CD4-positive, CD25-positive, alpha-beta regulatory T cell (primary cell): ENCODE measurements at regions not wholly inside any gene's neighbourhood (a gene's known extent, or its start where the extent isn't known, plus 50 kb on each side); places are given as distances from the start of the nearest gene placed in this dataset.

ENCODE experiments used
- ATAC-seq, 2 donors: fragments of 150-1000 bp; cut with Tn5 transposase; one replicate each; pipeline ENCODE4 v1.10.0; 2021; ENCODE audit warnings: low read depth in 2 of 2, moderate number of reproducible peaks in 2 of 2, moderate library complexity in 1 of 2
- DNase-seq, 3 donors: peaks; one replicate each; pipeline versions ENCODE4 v3.0.0 to v3.0.0-alpha.2; 2012 to 2022; ENCODE audit warnings: mixed read lengths in 1 of 3
- H3K27ac ChIP-seq: one replicate; pipeline ENCODE4 v1.7.0; 2013; ENCODE audit warnings: mild to moderate bottlenecking, low read length; ENCODE audit not compliant: insufficient read depth, poor library complexity, severe bottlenecking
- H3K27me3 ChIP-seq: one replicate; pipeline ENCODE4 v1.7.0; 2013; ENCODE audit warnings: low read length; ENCODE audit not compliant: control insufficient read depth, insufficient read depth
- H3K36me3 ChIP-seq: one replicate; pipeline ENCODE4 v1.7.0; 2013; ENCODE audit warnings: mild to moderate bottlenecking, low read length, moderate library complexity; ENCODE audit not compliant: control insufficient read depth, insufficient read depth
- H3K4me1 ChIP-seq: 2 replicates; pipeline ENCODE4 v1.7.0; 2013; ENCODE audit warnings: mild to moderate bottlenecking, low read length; ENCODE audit not compliant: insufficient read depth, control insufficient read depth, poor library complexity, severe bottlenecking
- H3K4me3 ChIP-seq: one replicate; pipeline ENCODE4 v1.7.0; 2013; ENCODE audit warnings: low read depth, mild to moderate bottlenecking, low read length, moderate library complexity
- H3K9me3 ChIP-seq, 2 experiments: 1 replicate in 1 of 2; 2 replicates in 1 of 2; pipeline ENCODE4 v1.7.0; 2013; ENCODE audit warnings: low read length in 2 of 2, mild to moderate bottlenecking in 1 of 2, moderate library complexity in 1 of 2; ENCODE audit not compliant: control insufficient read depth in 2 of 2
- H3K27ac Mint-ChIP-seq, 3 donors: one replicate each; pipeline ENCODE4 v1.8.0; 2020 to 2022; ENCODE audit warnings: mild to moderate bottlenecking in 3 of 3, mixed read lengths in 3 of 3, moderate library complexity in 2 of 3
- H3K27me3 Mint-ChIP-seq: one replicate; pipeline ENCODE4 v1.8.0; 2022; ENCODE audit warnings: mild to moderate bottlenecking, mixed read lengths
- H3K36me3 Mint-ChIP-seq: one replicate; pipeline ENCODE4 v1.8.0; 2020; ENCODE audit warnings: mixed read lengths
- H3K4me1 Mint-ChIP-seq, 4 donors: one replicate each; pipeline ENCODE4 v1.8.0; 2020 to 2022; ENCODE audit warnings: mixed read lengths in 4 of 4, mild to moderate bottlenecking in 1 of 4
- H3K4me3 Mint-ChIP-seq, 4 donors: one replicate each; pipeline ENCODE4 v1.8.0; 2020 to 2022; ENCODE audit warnings: mild to moderate bottlenecking in 4 of 4, mixed read lengths in 4 of 4, moderate library complexity in 3 of 4
- H3K9me3 Mint-ChIP-seq, 7 donors: one replicate each; pipeline ENCODE4 v1.8.0; 2020 to 2022; ENCODE audit warnings: mixed read lengths in 7 of 7, mild to moderate bottlenecking in 3 of 7, moderate library complexity in 2 of 7

GRCh38 chr1:185565302-185565701, 168.9 kb upstream of the HMCN1 start:
- Histone ChIP-seq H3K4me3 (peak overlapping the region; percentile 15), H3K27ac (peak overlapping the region; percentile 97), H3K27me3 (no peaks in the 10 kb centered on the region), H3K4me1 (peaks cover 72% of the 10 kb centered on the region), H3K9me3 (no peaks in the 10 kb centered on the region), H3K36me3 (no peaks in the 10 kb centered on the region)
- ATAC-seq = no peak
- Mint-ChIP-seq H3K4me3 (peak overlapping the region in 2 of 4 donors; percentile 3 to 66), H3K9me3 (peaks cover 0 to 6% (median 0%) of the 10 kb centered on the region in 7 donors), H3K36me3 (no peaks in the 10 kb centered on the region), H3K4me1 (peaks cover 35 to 97% (median 84%) of the 10 kb centered on the region in 4 donors), H3K27ac (peak overlapping the region; percentile 96 to 99 (median 98)), H3K27me3 (peaks cover 12% of the 10 kb centered on the region)
- no peak for DNase-seq

GRCh38 chr1:185564816-185565215, 169.4 kb upstream of the HMCN1 start:
- no peak for ATAC-seq
- Mint-ChIP-seq H3K9me3 (peaks cover 0 to 6% (median 0%) of the 10 kb centered on the region in 7 donors), H3K27ac (peak overlapping the region; percentile 54 to 99 (median 96)), H3K4me3 (peak overlapping the region; percentile 3 to 61 (median 22)), H3K27me3 (peaks cover 12% of the 10 kb centered on the region), H3K4me1 (peaks cover 38 to 97% (median 85%) of the 10 kb centered on the region in 4 donors), H3K36me3 (no peaks in the 10 kb centered on the region)
- Histone ChIP-seq H3K36me3 (no peaks in the 10 kb centered on the region), H3K27ac (no peak overlapping the region), H3K9me3 (no peaks in the 10 kb centered on the region), H3K4me3 (no peak overlapping the region), H3K27me3 (no peaks in the 10 kb centered on the region), H3K4me1 (peaks cover 77% of the 10 kb centered on the region)
- DNase-seq = no peak

- peaks cover 66% of the 10 kb centered on the region for H3K4me1 ChIP-seq
- H3K27me3 Mint-ChIP-seq = peaks cover 12% of the 10 kb centered on the region
- H3K27ac Mint-ChIP-seq = peak overlapping the region in 2 of 3 donors; percentile 93 to 96
These were observed 171.5 kb upstream of the HMCN1 start for GRCh38 chr1:185562461-185563359.

GRCh38 chr1:185561629-185562028, 172.6 kb upstream of the HMCN1 start:
- Mint-ChIP-seq H3K27ac (peak overlapping the region; percentile 93 to 96 (median 96)), H3K4me3 (peak overlapping the region; percentile 28 to 59 (median 44)), H3K9me3 (peaks cover 0 to 6% (median 0%) of the 10 kb centered on the region in 7 donors), H3K36me3 (no peaks in the 10 kb centered on the region), H3K27me3 (peaks cover 4% of the 10 kb centered on the region), H3K4me1 (peaks cover 24 to 78% (median 63%) of the 10 kb centered on the region in 4 donors)
- peaks cover 55% of the 10 kb centered on the region for H3K4me1 ChIP-seq
- ATAC-seq (no peak), DNase-seq (peak in 2 of 3 donors; percentile 28 to 52)
- H3K27ac ChIP-seq = peak overlapping the region; percentile 73
- no peaks in the 10 kb centered on the region for H3K36me3 ChIP-seq
- no peaks in the 10 kb centered on the region for H3K27me3 ChIP-seq
- peak overlapping the region; percentile 38 for H3K4me3 ChIP-seq
- no peaks in the 10 kb centered on the region for H3K9me3 ChIP-seq

More at GRCh38 chr1:185562461-185563359, 171.5 kb upstream of the HMCN1 start:
- peak overlapping the region in 3 of 4 donors; percentile 12 to 59 (median 45) for H3K4me3 Mint-ChIP-seq
- Histone ChIP-seq H3K27ac (no peak overlapping the region), H3K9me3 (no peaks in the 10 kb centered on the region), H3K27me3 (no peaks in the 10 kb centered on the region), H3K4me3 (no peak overlapping the region), H3K36me3 (no peaks in the 10 kb centered on the region)
- peaks cover 0 to 6% (median 0%) of the 10 kb centered on the region in 7 donors for H3K9me3 Mint-ChIP-seq
- H3K36me3 Mint-ChIP-seq = no peaks in the 10 kb centered on the region
- DNase-seq (no peak), ATAC-seq (no peak)
- H3K4me1 Mint-ChIP-seq = peaks cover 33 to 85% (median 73%) of the 10 kb centered on the region in 4 donors

- Mint-ChIP-seq H3K36me3 (no peaks in the 10 kb centered on the region), H3K4me1 (peaks cover 25 to 70% (median 58%) of the 10 kb centered on the region in 4 donors), H3K27me3 (no peaks in the 10 kb centered on the region), H3K27ac (peak overlapping the region; percentile 93 to 96 (median 96)), H3K4me3 (peak overlapping the region; percentile 58 to 72 (median 59)), H3K9me3 (peaks cover 0 to 6% (median 0%) of the 10 kb centered on the region in 7 donors)
- ATAC-seq (no peak), DNase-seq (peak in 1 of 3 donors; percentile 32)
- Histone ChIP-seq H3K36me3 (no peaks in the 10 kb centered on the region), H3K9me3 (no peaks in the 10 kb centered on the region), H3K27ac (peak overlapping the region; percentile 73), H3K4me3 (peak overlapping the region; percentile 38), H3K4me1 (peaks cover 46% of the 10 kb centered on the region), H3K27me3 (no peaks in the 10 kb centered on the region)
These were observed 173.4 kb upstream of the HMCN1 start for GRCh38 chr1:185560760-185561159.

- Mint-ChIP-seq H3K9me3 (peaks cover 0 to 5% (median 0%) of the 10 kb centered on the region in 7 donors), H3K27ac (peak overlapping the region; percentile 93 to 96 (median 96)), H3K27me3 (no peaks in the 10 kb centered on the region), H3K4me1 (peaks cover 28 to 60% (median 50%) of the 10 kb centered on the region in 4 donors), H3K4me3 (peak overlapping the region; percentile 58 to 72 (median 59)), H3K36me3 (no peaks in the 10 kb centered on the region)
- Histone ChIP-seq H3K9me3 (no peaks in the 10 kb centered on the region), H3K27ac (peak overlapping the region; percentile 73), H3K27me3 (no peaks in the 10 kb centered on the region), H3K4me3 (peak overlapping the region; percentile 38), H3K36me3 (no peaks in the 10 kb centered on the region), H3K4me1 (peaks cover 39% of the 10 kb centered on the region)
- DNase-seq (peak; percentile 37 to 90 (median 69)), ATAC-seq (peak; percentile 78 to 83)
These were observed 174.4 kb upstream of the HMCN1 start for GRCh38 chr1:185559684-185560331.

GRCh38 chr1:185559151-185559550, 175.0 kb upstream of the HMCN1 start:
- H3K9me3 ChIP-seq = no peaks in the 10 kb centered on the region
- no peak for DNase-seq

More at GRCh38 chr1:185559151-185559550, 175.0 kb upstream of the HMCN1 start:
- peak overlapping the region; percentile 73 for H3K27ac ChIP-seq
- ATAC-seq = no peak
- peaks cover 39% of the 10 kb centered on the region for H3K4me1 ChIP-seq
- Mint-ChIP-seq H3K27me3 (no peaks in the 10 kb centered on the region), H3K36me3 (no peaks in the 10 kb centered on the region), H3K27ac (peak overlapping the region; percentile 93 to 96 (median 96)), H3K4me1 (peaks cover 28 to 57% (median 45%) of the 10 kb centered on the region in 4 donors), H3K4me3 (peak overlapping the region in 1 of 4 donors; percentile 59), H3K9me3 (no peaks in the 10 kb centered on the region)
- no peaks in the 10 kb centered on the region for H3K27me3 ChIP-seq
- no peak overlapping the region for H3K4me3 ChIP-seq
- no peaks in the 10 kb centered on the region for H3K36me3 ChIP-seq
